SK-N-SH (cell line): ENCODE measurements at regions not wholly inside any gene's neighbourhood (a gene's known extent, or its start where the extent isn't known, plus 50 kb on each side); places are given as distances from the start of the nearest gene placed in this dataset.

Source experiments
- CHD2 ChIP-seq: fragments of 150-350 bp; IDR thresholded peaks from 2 replicates; pipeline ENCODE4 v1.6.1; 2018; ENCODE audit warnings: low read length; ENCODE audit not compliant: partially characterized antibody
- CTCF ChIP-seq: fragments of 200-600 bp; sonication (generic); IDR thresholded peaks from 2 replicates; pipeline ENCODE4 v1.6.1; 2017; ENCODE audit warnings: antibody characterized with exemption, mild to moderate bottlenecking, moderate library complexity
- GABPA ChIP-seq: IDR thresholded peaks from 2 replicates; pipeline ENCODE4 v1.4.0; 2012; ENCODE audit warnings: low read depth, mild to moderate bottlenecking
- MAX ChIP-seq: IDR thresholded peaks from 2 replicates; pipeline ENCODE4 v1.4.0; 2012; ENCODE audit warnings: low read depth
- MXI1 ChIP-seq: IDR thresholded peaks from 2 replicates; pipeline ENCODE4 v1.6.1; 2012; ENCODE audit warnings: mild to moderate bottlenecking, low read depth, low read length, improper control_type of control experiment
- NRF1 ChIP-seq: IDR thresholded peaks from 2 replicates; pipeline ENCODE4 v1.6.1; 2012; ENCODE audit warnings: low read depth, mild to moderate bottlenecking, low read length
- POLR2AphosphoS5 ChIP-seq: IDR thresholded peaks from 2 replicates; pipeline ENCODE4 v1.6.1; 2012; ENCODE audit warnings: low read depth, low read length
- RXRA ChIP-seq: IDR thresholded peaks from 2 replicates; pipeline ENCODE4 v1.4.0; 2012; ENCODE audit warnings: low read depth, mild to moderate bottlenecking, borderline replicate concordance
- SIN3A ChIP-seq: IDR thresholded peaks from 2 replicates; pipeline ENCODE4 v1.6.1; 2012; ENCODE audit warnings: low read depth, mild to moderate bottlenecking, low read length, moderate library complexity, borderline replicate concordance
- TAF1 ChIP-seq: IDR thresholded peaks from 2 replicates; pipeline ENCODE4 v1.6.1; 2012; ENCODE audit warnings: low read depth, mild to moderate bottlenecking, low read length, moderate library complexity, borderline replicate concordance
- TCF12 ChIP-seq: IDR thresholded peaks from 2 replicates; pipeline ENCODE4 v1.4.0; 2012
- TEAD4 ChIP-seq: IDR thresholded peaks from 2 replicates; pipeline ENCODE4 v1.4.0; 2012; ENCODE audit warnings: mild to moderate bottlenecking, borderline replicate concordance; ENCODE audit not compliant: insufficient read depth

GRCh38 chr3:99551520-99551919, 86.9 kb upstream of the COL8A1 start:
- TF ChIP-seq CTCF (peak; percentile 44), MAX (no peak), SIN3A (no peak), TAF1 (no peak), GABPA (no peak), CHD2 (no peak), POLR2AphosphoS5 (no peak), TCF12 (no peak), NRF1 (no peak), RXRA (no peak), TEAD4 (no peak), MXI1 (no peak)
